ENCODE measurements at regions not wholly inside any gene's neighbourhood (a gene's known extent, or its start where the extent isn't known, plus 50 kb on each side); places are given as distances from the start of the nearest gene placed in this dataset.
"Not testable (repeated sequence)": the region's sequence is repeated elsewhere in the genome, so short reads cannot be mapped to it uniquely, and the experiment has no call there.

- ChIA-PET CTCF (no interaction called here), POLR2A (no interaction called here)
These were observed 293.9 kb upstream of the RIOK2 start for GRCh38 chr5:97476852-97477534.

- POLR2A ChIA-PET = no interaction called here
- CTCF ChIA-PET = no interaction called here
These were observed 295.4 kb upstream of the RIOK2 start for GRCh38 chr5:97478483-97478882.

GRCh38 chr5:97480313-97480712, 297.3 kb upstream of the RIOK2 start:
- POLR2A ChIA-PET = no interaction called here
- CTCF ChIA-PET = no interaction called here

- CTCF ChIA-PET = no interaction called here
- POLR2A ChIA-PET = no interaction called here
These were observed 305.1 kb upstream of the RIOK2 start for GRCh38 chr5:97488126-97488668.

DNA sequence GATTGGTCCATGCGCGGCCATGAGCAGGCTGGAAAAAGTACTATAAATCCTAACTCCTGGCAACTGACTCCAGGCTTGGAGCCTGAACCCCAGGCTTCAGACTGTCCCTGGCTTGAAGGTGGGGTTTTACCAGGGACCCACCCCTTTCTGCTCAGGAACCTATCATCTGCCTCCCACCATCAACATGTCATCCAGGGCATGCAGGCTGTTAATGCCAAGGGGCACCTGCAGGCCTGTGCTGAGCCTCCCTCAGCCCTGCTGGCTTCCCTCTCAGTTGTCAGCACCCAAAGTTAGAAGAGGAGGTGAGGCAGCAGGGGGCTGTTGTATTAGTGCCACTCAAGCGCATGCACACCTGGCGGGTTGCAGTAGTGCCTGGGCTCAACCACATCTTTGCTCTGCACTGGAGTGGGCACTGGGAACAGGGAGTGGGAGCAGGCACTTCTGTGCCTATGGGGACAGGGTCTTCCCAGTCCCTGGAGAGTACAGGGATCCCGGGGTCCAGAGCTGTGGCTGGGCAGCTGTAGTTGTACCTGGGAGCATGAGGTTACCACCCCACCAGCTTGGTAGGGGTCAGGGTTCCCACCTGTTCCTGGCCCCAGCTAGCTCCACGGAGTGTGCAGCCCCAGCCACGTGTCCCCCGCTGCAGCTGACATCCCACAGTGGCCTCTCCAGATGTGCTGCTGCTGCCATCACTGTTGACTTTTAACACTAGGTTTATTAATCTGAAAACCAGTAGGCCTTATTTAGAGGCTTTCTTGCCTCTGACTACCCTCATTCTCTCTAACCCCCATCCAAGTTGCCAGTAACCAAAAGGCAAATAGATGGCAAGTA, 306.2 kb upstream of the RIOK2 start:
- ChIA-PET POLR2A (no interaction called here), CTCF (no interaction called here)

GRCh38 chr5:97494465-97494864, 311.4 kb upstream of the RIOK2 start:
- CTCF ChIA-PET = no interaction called here

DNA sequence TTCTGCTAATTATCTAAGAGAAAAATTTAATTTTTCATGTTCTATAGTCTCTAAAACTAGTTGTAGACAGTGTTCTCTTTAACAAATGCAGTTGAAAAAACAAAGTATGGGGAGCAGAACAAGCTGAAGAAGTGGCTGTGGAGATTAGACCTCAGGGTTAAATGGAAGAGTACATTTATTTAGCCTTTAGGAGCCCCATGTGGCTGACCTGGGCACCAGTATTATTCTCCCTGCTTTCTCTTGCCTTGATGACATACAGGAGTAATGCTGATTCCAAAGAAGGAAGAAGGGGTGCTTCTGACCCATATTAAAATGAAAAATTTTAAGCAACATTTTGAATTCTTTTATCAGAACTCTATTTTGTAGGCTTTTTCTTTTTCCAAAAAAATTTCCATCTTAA, 312.3 kb upstream of the RIOK2 start:
- POLR2A ChIA-PET = no interaction called here
- CTCF ChIA-PET = no interaction called here

More at GRCh38 chr5:97494465-97494864, 311.4 kb upstream of the RIOK2 start:
- POLR2A ChIA-PET = no interaction called here

DNA sequence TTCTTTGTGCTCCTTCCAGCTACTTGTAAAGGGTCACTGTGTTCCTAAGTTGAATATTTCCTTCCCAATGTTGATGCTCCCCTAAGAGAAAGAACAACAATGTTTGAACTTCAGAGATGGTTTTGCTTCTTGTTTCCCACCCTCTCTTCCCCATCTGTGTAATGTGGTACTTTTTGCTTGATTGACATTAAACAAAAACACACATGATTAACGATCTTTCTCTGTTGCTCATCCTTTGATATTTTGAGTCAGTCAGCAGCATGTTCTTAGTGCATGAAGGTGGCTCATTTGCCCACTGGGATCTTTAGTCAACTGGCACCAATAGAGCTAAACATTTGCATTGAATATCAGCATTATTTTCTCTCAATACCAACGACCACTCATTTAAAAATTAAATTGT, 313.0 kb upstream of the RIOK2 start:
- ChIA-PET POLR2A (no interaction called here), CTCF (no interaction called here)

DNA sequence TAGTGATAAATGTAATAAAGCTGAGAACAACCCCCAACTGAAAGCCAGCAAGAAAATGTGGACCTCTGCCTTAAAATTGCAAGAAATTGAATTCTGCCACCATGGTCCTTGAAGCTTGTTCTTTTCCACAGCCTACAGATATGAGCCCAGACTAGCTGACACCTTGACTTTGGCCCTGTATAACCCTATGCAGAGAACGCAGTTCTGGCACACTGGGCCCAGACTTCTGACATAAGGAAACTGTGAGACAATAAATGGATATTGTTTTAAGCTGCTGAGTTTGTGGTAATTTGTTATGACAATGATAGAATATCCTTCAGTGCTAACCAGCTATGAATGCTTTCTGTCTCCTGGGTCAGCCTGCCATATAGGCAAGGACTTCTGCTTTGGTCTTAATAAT, 315.6 kb upstream of the RIOK2 start:
- POLR2A ChIA-PET = no interaction called here

GRCh38 chr5:97499605-97500004, 316.6 kb upstream of the RIOK2 start:
- POLR2A ChIA-PET = no interaction called here
- CTCF ChIA-PET = interaction anchor here (1.0 kb wide), 1 partner anchor 55 kb away, joined by 3 read pairs; no protein-coding TSS in a partner anchor

More for the DNA sequence above, 315.6 kb upstream of the RIOK2 start:
- CTCF ChIA-PET = no interaction called here

- ChIA-PET POLR2A (no interaction called here), CTCF (no interaction called here)
These were observed 318.4 kb upstream of the RIOK2 start for GRCh38 chr5:97501286-97501964.

GRCh38 chr5:97501965-97502305, 318.9 kb upstream of the RIOK2 start:
- CTCF ChIA-PET = no interaction called here

GRCh38 chr5:97508864-97509263, 325.8 kb upstream of the RIOK2 start:
- CTCF ChIA-PET = no interaction called here
- POLR2A ChIA-PET = no interaction called here

More at GRCh38 chr5:97501965-97502305, 318.9 kb upstream of the RIOK2 start:
- POLR2A ChIA-PET = no interaction called here

DNA sequence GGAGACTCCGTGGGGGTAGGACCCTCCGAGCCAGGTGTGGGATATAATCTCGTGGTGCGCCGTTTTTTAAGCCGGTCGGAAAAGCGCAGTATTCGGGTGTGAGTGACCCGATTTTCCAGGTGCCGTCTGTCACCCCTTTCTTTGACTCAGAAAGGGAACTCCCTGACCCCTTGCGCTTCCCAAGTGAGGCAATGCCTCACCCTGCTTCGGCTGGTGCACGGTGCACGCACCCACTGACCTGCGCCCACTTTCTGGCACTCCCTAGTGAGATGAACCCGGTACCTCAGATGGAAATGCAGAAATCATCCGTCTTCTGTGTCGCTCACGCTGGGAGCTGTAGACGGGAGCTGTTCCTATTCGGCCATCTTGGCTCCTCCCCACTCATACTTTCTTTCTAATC, 336.5 kb upstream of the RIOK2 start:
- POLR2A ChIA-PET, CTCF ChIA-PET: not testable (repeated sequence)

GRCh38 chr5:97523336-97523735, 340.3 kb upstream of the RIOK2 start:
- CTCF ChIA-PET, POLR2A ChIA-PET: not testable (repeated sequence)

- POLR2A ChIA-PET = no interaction called here
These were observed 342.7 kb upstream of the RIOK2 start for GRCh38 chr5:97525780-97526179.

GRCh38 chr5:97528941-97529340, 345.9 kb upstream of the RIOK2 start:
- CTCF ChIA-PET = no interaction called here

More at GRCh38 chr5:97525780-97526179, 342.7 kb upstream of the RIOK2 start:
- CTCF ChIA-PET = no interaction called here

GRCh38 chr5:97529354-97529985, 346.4 kb upstream of the RIOK2 start:
- POLR2A ChIA-PET = no interaction called here
- CTCF ChIA-PET = no interaction called here

More at GRCh38 chr5:97528941-97529340, 345.9 kb upstream of the RIOK2 start:
- POLR2A ChIA-PET = no interaction called here

DNA sequence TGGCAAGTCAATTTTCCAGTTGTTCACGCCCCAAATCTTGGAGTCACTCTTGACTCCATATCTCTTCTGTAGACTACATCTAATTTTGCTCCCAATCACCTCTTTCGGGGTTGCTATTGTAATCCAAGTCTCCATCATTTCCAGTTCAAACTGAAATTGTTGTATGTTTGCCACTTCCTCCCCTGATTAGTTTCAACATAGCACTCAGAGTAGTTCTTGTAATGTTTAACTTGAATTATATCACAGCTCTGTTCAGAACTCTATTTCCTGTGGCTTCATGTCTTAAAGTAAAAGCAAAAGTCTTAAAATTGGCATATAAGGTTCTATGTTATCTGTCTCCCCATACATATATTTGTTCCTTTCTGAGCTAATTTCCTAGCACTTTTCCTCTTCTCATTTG, 348.5 kb upstream of the RIOK2 start:
- CTCF ChIA-PET = no interaction called here
- POLR2A ChIA-PET = no interaction called here

- ChIA-PET CTCF (interaction anchor here (0.6 kb wide), 1 partner anchor 346 kb away, joined by 3 read pairs; no protein-coding TSS in a partner anchor), POLR2A (no interaction called here)
These were observed 351.1 kb upstream of the RIOK2 start for GRCh38 chr5:97534166-97534565.

All from activated CD8-positive, alpha-beta memory T cell treated with anti-CD3 and anti-CD28 coated beads for 36 hours (primary cell).